ENCODE measurements at regions not wholly inside any gene's neighbourhood (a gene's known extent, or its start where the extent isn't known, plus 50 kb on each side); places are given as distances from the start of the nearest gene placed in this dataset.

- H3K36me3 ChIP-seq (ENCODE audit: insufficient read depth in 1 of 2, low read depth in 1 of 2): no peaks in the 10 kb centered on the region
- WGBS, 3 donors: 80 to 85% (median 81%) methylated on average over 5 of the region's 5 CpGs
- no peaks in the 10 kb centered on the region for H3K27me3 ChIP-seq (ENCODE audit: insufficient read depth in 3 of 3, low read length in 2 of 3)
- DNase-seq (no peak), ATAC-seq (no peak)
- H3K27ac ChIP-seq: no peak overlapping the region
- peaks cover 14% of the 10 kb centered on the region for H3K9me3 ChIP-seq
- H3K4me3 ChIP-seq: no peak overlapping the region
- TF ChIP-seq CTCF (IDR thresholded peaks at IDR 0.05): no peak
- intact Hi-C loops (cut with DNase I): no loop called here
- no peaks in the 10 kb centered on the region for H3K4me1 ChIP-seq
Measured at GRCh38 chr13:32837307-32837972, 178.8 kb upstream of the KL start.

GRCh38 chr13:32837973-32838927 is 178.0 kb upstream of the KL start:
- DNase-seq: no peak
- Histone ChIP-seq H3K27ac (no peak overlapping the region), H3K4me1 (no peaks in the 10 kb centered on the region), H3K9me3 (peaks cover 14% of the 10 kb centered on the region), H3K27me3 (ENCODE audit: insufficient read depth in 3 of 3, low read length in 2 of 3) (no peaks in the 10 kb centered on the region), H3K36me3 (ENCODE audit: insufficient read depth in 1 of 2, low read depth in 1 of 2) (no peaks in the 10 kb centered on the region), H3K4me3 (no peak overlapping the region)
- intact Hi-C loops (cut with DNase I): no loop called here
- ATAC-seq: no peak
- TF ChIP-seq CTCF (IDR thresholded peaks at IDR 0.05): no peak
- 84 to 87% (median 85%) methylated on average over 18 of the region's 18 CpGs for WGBS, 3 donors

GRCh38 chr13:32838945-32839344 is 177.3 kb upstream of the KL start:
- DNase-seq (no peak), ATAC-seq (no peak)
- no peak overlapping the region for H3K4me3 ChIP-seq
- intact Hi-C loops (cut with DNase I): no loop called here
- H3K9me3 ChIP-seq: peaks cover 10% of the 10 kb centered on the region
- no peak for TF ChIP-seq CTCF (IDR thresholded peaks at IDR 0.05)
- H3K27ac ChIP-seq: no peak overlapping the region
- H3K4me1 ChIP-seq: no peaks in the 10 kb centered on the region
- H3K36me3 ChIP-seq (ENCODE audit: insufficient read depth in 1 of 2, low read depth in 1 of 2): no peaks in the 10 kb centered on the region
- WGBS, 3 donors: 46 to 59% (median 49%) methylated on average over 3 of the region's 3 CpGs
- no peaks in the 10 kb centered on the region for H3K27me3 ChIP-seq (ENCODE audit: insufficient read depth in 3 of 3, low read length in 2 of 3)

- Histone ChIP-seq H3K4me1 (no peaks in the 10 kb centered on the region), H3K27me3 (ENCODE audit: insufficient read depth in 3 of 3, low read length in 2 of 3) (no peaks in the 10 kb centered on the region), H3K27ac (no peak overlapping the region), H3K36me3 (ENCODE audit: insufficient read depth in 1 of 2, low read depth in 1 of 2) (no peaks in the 10 kb centered on the region), H3K4me3 (no peak overlapping the region), H3K9me3 (no peaks in the 10 kb centered on the region)
- ATAC-seq: no peak
- no peak for TF ChIP-seq CTCF (IDR thresholded peaks at IDR 0.05)
- 76 to 84% (median 79%) methylated on average over 5 of the region's 5 CpGs for WGBS, 3 donors
- DNase-seq: no peak
- intact Hi-C loops (cut with DNase I): no loop called here
Measured at GRCh38 chr13:32840113-32840512, 176.1 kb upstream of the KL start.

Measured in psoas muscle (tissue), 7 donors.